Fibroblast of lung (primary cell): ENCODE measurements at regions not wholly inside any gene's neighbourhood (a gene's known extent, or its start where the extent isn't known, plus 50 kb on each side); places are given as distances from the start of the nearest gene placed in this dataset.

Source experiments
- EZH2 ChIP-seq: IDR thresholded peaks from 2 replicates; pipeline ENCODE4 v1.5.1; 2012; ENCODE audit warnings: low read length, control low read depth, mild to moderate bottlenecking; ENCODE audit errors: missing control alignments
- TF ChIP-seq, protein P1 (sequence below), 2 donors: IDR thresholded peaks in 1 of 2; conservative IDR thresholded peaks in 1 of 2; 1 replicate in 1 of 2; 2 replicates in 1 of 2; pipeline ENCODE4 v1.5.1; 2011 to 2012; ENCODE audit warnings: low read length in 2 of 2, control low read depth in 1 of 2, inconsistent platforms in 1 of 2, low read depth in 1 of 2, mild to moderate bottlenecking in 1 of 2

DNA sequence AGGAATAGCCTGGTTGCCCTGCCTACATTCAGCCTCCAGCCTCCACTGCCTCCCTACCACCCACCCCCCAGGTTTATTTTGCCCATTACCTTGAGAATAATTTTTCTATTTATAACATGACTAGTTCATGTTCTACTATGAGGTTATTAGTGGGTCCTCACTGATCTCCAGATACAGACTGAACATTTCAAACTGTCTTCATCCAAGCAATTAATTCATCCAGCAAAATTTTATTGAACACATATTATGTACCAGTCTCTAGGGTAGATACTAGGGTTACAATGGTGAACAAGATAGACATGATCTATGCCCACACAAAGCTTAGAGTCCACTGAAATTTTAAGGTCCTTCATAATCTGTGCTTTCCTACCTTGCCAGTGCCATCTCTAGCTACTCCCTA lies 51.6 kb upstream of the FHIP2A start:
- TF ChIP-seq, protein P1, sequence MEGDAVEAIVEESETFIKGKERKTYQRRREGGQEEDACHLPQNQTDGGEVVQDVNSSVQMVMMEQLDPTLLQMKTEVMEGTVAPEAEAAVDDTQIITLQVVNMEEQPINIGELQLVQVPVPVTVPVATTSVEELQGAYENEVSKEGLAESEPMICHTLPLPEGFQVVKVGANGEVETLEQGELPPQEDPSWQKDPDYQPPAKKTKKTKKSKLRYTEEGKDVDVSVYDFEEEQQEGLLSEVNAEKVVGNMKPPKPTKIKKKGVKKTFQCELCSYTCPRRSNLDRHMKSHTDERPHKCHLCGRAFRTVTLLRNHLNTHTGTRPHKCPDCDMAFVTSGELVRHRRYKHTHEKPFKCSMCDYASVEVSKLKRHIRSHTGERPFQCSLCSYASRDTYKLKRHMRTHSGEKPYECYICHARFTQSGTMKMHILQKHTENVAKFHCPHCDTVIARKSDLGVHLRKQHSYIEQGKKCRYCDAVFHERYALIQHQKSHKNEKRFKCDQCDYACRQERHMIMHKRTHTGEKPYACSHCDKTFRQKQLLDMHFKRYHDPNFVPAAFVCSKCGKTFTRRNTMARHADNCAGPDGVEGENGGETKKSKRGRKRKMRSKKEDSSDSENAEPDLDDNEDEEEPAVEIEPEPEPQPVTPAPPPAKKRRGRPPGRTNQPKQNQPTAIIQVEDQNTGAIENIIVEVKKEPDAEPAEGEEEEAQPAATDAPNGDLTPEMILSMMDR (conservative IDR thresholded peaks at IDR 0.05 in 1 of 2, IDR thresholded peaks at IDR 0.05 in 1 of 2; ENCODE audit: low read depth in 1 of 2, low read length in 2 of 2): no peak
- no peak for TF ChIP-seq EZH2
